ENCODE measurements at regions not wholly inside any gene's neighbourhood (a gene's known extent, or its start where the extent isn't known, plus 50 kb on each side); places are given as distances from the start of the nearest gene placed in this dataset.

DNA sequence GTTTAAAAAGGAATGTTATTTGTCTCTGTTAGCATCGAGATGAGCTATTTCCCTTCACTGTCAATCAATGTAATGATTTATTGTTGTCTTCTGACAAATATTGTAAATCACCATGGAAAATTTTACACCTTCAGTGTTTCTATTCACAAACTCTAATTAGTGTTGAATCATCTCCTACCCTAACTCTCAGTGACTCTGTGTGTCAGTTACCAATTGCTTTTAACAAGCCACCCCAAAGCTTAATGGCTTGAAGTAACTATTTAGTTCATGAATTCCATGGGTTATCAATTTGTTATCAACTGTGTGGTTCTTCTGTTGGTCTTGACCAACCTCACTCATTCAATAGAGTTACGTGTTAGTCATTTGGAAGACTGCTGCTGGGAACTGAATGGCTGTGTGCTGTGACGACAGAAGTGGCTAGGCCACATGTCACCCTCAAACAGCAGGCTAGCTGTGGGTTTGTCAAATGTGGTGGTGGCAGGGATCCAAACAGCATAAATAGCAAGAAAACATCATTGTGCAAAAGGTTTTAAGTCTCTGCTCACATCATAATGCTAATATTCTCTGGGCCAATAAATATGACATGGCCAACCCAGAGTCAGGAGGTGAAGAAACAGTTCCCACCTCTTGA, 910.8 kb upstream of the CDH2 start:
- TF ChIP-seq, protein P1, sequence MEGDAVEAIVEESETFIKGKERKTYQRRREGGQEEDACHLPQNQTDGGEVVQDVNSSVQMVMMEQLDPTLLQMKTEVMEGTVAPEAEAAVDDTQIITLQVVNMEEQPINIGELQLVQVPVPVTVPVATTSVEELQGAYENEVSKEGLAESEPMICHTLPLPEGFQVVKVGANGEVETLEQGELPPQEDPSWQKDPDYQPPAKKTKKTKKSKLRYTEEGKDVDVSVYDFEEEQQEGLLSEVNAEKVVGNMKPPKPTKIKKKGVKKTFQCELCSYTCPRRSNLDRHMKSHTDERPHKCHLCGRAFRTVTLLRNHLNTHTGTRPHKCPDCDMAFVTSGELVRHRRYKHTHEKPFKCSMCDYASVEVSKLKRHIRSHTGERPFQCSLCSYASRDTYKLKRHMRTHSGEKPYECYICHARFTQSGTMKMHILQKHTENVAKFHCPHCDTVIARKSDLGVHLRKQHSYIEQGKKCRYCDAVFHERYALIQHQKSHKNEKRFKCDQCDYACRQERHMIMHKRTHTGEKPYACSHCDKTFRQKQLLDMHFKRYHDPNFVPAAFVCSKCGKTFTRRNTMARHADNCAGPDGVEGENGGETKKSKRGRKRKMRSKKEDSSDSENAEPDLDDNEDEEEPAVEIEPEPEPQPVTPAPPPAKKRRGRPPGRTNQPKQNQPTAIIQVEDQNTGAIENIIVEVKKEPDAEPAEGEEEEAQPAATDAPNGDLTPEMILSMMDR (IDR thresholded peaks at IDR 0.05; ENCODE audit: borderline replicate concordance, extremely low read depth, low read length, poor library complexity, severe bottlenecking): no peak
- no peak for TF ChIP-seq EZH2 (IDR thresholded peaks at IDR 0.05; ENCODE audit: borderline replicate concordance, low read depth, low read length, severe bottlenecking)
